Right atrium auricular region (tissue), 2 donors: ENCODE measurements at regions not wholly inside any gene's neighbourhood (a gene's known extent, or its start where the extent isn't known, plus 50 kb on each side); places are given as distances from the start of the nearest gene placed in this dataset.

Source experiments
- DNase-seq: peaks from one replicate; pipeline ENCODE4 v3.0.0-alpha.2; 2019; ENCODE audit warnings: low spot score
- H3K27ac ChIP-seq, 2 donors: fragments of 200-600 bp; sonication (generic); 1 replicate in 1 of 2; 2 replicates in 1 of 2; pipeline ENCODE4 v1.5.1; 2016 to 2019
- H3K27me3 ChIP-seq, 2 donors: fragments of 200-600 bp; sonication (generic); one replicate each; pipeline versions ENCODE4 v1.5.1 to v1.6.0; 2017 to 2019
- H3K36me3 ChIP-seq: fragments of 200-600 bp; sonication (generic); one replicate; pipeline ENCODE4 v1.5.1; 2016
- H3K4me1 ChIP-seq, 2 donors: fragments of 200-600 bp; sonication (generic); one replicate each; pipeline versions ENCODE4 v1.5.1 to v1.6.0; 2017 to 2019
- H3K4me3 ChIP-seq, 2 donors: fragments of 200-600 bp; sonication (generic); 1 replicate in 1 of 2; 2 replicates in 1 of 2; pipeline ENCODE4 v1.5.1; 2017 to 2019; ENCODE audit warnings: mild to moderate bottlenecking in 1 of 2, moderate library complexity in 1 of 2
- H3K9me3 ChIP-seq, 2 donors: fragments of 200-600 bp; sonication (generic); one replicate each; pipeline ENCODE4 v1.5.1; 2019
- TF ChIP-seq, protein P1 (sequence below), 2 donors: fragments of 200-600 bp; sonication (generic); IDR thresholded peaks; one replicate each; pipeline ENCODE4 v1.5.1; 2019; ENCODE audit warnings: antibody characterized with exemption in 2 of 2

DNA sequence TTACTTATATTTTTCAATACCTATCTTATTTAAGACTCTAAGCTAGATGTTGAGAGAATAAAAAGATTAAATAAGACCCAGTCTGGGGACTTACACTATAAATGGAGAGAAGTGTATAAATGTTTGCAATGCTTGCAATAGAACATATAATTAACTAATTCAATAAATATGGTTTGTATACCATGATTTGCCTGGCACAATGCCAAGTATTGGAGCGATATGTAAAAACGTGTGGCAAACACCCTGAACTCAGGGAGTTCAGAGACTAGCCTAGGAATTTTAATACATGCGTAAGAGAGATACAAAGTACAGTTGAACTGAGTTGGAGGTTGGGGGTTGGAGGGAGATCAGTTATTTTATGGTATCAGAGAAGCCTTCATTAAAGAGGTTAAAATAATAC is 251.8 kb upstream of the DDX18 start:
- Histone ChIP-seq H3K4me3 (no peak overlapping the region), H3K27me3 (no peaks in the 10 kb centered on the region), H3K9me3 (no peaks in the 10 kb centered on the region), H3K27ac (no peak overlapping the region), H3K4me1 (no peaks in the 10 kb centered on the region), H3K36me3 (no peaks in the 10 kb centered on the region)
- no peak for DNase-seq
- TF ChIP-seq, protein P1, sequence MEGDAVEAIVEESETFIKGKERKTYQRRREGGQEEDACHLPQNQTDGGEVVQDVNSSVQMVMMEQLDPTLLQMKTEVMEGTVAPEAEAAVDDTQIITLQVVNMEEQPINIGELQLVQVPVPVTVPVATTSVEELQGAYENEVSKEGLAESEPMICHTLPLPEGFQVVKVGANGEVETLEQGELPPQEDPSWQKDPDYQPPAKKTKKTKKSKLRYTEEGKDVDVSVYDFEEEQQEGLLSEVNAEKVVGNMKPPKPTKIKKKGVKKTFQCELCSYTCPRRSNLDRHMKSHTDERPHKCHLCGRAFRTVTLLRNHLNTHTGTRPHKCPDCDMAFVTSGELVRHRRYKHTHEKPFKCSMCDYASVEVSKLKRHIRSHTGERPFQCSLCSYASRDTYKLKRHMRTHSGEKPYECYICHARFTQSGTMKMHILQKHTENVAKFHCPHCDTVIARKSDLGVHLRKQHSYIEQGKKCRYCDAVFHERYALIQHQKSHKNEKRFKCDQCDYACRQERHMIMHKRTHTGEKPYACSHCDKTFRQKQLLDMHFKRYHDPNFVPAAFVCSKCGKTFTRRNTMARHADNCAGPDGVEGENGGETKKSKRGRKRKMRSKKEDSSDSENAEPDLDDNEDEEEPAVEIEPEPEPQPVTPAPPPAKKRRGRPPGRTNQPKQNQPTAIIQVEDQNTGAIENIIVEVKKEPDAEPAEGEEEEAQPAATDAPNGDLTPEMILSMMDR (IDR thresholded peaks at IDR 0.05), result no peak

DNA sequence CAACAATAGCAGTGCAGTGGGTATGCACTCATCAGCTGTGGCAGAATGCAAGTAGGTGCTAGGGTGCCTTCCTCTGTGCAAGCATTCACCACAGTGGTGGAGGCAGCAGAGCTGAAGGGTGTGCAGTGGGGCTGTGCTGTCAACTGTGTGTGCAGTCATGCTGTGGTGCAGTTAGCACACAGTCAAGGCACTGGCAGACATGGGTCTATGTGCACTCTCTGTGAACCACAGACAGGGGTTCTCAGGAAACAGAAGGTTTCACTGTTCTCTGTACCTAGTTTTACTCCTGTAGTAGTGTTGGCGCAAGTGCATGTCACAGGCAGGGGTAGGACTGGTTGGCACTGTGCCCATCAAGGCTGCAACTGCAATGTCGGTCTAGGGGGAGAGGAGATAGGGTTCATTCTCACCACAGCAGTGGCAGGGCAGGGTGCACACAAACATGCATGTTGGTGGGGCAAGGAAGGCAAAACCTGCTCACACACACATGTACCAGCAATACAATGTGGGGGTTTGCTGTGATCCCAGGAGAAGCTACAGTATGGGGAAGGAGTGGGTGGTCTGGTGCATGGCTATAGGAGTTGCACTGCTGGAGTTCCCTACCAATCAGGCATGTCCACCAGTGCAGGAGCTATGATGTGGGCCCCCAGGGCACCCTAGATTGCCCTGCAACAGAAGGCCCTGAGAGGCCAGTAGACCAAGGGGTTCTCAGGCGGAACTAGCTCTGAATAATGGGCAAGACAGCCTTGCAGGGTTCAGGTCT is 242.7 kb upstream of the DDX18 start:
- Histone ChIP-seq H3K9me3 (peaks cover 0 to 12% of the 10 kb centered on the region in 2 donors), H3K4me3 (no peak overlapping the region), H3K27me3 (no peaks in the 10 kb centered on the region), H3K27ac (no peak overlapping the region), H3K36me3 (no peaks in the 10 kb centered on the region), H3K4me1 (no peaks in the 10 kb centered on the region)
- TF ChIP-seq, protein P1 (IDR thresholded peaks at IDR 0.05), result no peak
- DNase-seq, result no peak

DNA sequence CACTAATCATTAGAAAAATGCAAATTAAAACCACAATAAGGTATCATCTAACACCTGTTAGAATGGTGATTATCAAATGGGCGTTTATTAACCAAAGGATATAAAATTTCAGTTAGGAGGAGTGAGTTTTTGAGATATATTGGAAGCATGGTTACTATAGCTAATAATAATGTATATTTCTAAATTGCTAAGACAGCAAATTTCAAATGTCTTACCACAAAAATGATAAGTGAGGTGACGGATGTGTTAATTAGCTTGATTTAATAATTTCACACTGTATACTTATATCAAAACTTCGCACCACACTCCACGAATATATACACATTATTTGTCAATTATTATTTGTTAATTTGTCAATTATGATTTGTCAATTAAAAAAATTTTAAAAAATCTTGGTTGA is 227.2 kb upstream of the DDX18 start:
- DNase-seq, result no peak
- Histone ChIP-seq H3K4me3 (no peak overlapping the region), H3K27ac (no peak overlapping the region), H3K27me3 (no peaks in the 10 kb centered on the region), H3K4me1 (no peaks in the 10 kb centered on the region), H3K9me3 (no peaks in the 10 kb centered on the region), H3K36me3 (no peaks in the 10 kb centered on the region)
- TF ChIP-seq, protein P1 (IDR thresholded peaks at IDR 0.05), result no peak

DNA sequence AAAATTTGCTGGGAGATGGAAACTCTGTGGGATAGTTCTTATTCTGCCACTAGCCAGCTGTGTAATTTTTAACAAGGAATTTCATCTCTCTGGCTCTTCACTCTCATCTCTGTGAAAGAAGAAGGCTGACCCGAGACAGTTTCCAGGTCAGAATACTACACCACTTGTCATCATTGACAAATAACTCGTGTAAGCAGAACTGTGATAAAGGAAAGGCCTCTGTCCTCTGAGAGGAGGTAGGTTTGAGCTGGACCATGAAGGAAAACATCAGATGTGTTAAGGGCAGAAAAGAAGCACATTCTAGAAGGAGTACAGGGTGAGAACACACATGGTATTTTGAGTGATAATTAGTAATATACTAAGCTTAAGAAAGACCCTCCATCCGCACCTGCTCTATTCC is 211.4 kb upstream of the DDX18 start:
- H3K4me1 ChIP-seq, result no peaks in the 10 kb centered on the region
- no peak overlapping the region for H3K27ac ChIP-seq
- no peak for DNase-seq
- H3K4me3 ChIP-seq, result no peak overlapping the region
- TF ChIP-seq, protein P1 (IDR thresholded peaks at IDR 0.05), result no peak
- no peaks in the 10 kb centered on the region for H3K9me3 ChIP-seq
- H3K27me3 ChIP-seq, result no peaks in the 10 kb centered on the region
- H3K36me3 ChIP-seq, result no peaks in the 10 kb centered on the region

DNA sequence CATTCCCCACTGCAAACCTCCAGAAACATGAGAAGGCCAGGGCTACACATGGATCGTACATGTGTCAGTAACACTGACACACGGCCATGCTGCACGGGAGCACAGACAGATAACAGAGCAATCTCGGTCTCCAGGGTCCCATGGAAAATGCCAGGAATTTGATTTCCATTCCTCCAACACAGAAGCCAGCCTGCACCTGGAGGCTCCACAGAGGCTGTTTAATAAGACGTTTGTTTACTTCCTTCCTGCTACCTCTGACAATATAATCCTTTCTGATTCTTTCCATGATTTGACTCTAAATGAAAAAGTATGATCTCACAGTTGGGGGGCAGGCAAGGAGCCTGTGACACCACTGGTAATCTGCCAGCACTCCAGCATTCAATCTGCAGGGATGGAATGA is 210.9 kb upstream of the DDX18 start:
- no peak overlapping the region for H3K27ac ChIP-seq
- H3K9me3 ChIP-seq, result no peaks in the 10 kb centered on the region
- DNase-seq, result no peak
- no peaks in the 10 kb centered on the region for H3K36me3 ChIP-seq
- no peaks in the 10 kb centered on the region for H3K27me3 ChIP-seq
- H3K4me1 ChIP-seq, result no peaks in the 10 kb centered on the region
- no peak overlapping the region for H3K4me3 ChIP-seq
- TF ChIP-seq, protein P1 (IDR thresholded peaks at IDR 0.05), result no peak

DNA sequence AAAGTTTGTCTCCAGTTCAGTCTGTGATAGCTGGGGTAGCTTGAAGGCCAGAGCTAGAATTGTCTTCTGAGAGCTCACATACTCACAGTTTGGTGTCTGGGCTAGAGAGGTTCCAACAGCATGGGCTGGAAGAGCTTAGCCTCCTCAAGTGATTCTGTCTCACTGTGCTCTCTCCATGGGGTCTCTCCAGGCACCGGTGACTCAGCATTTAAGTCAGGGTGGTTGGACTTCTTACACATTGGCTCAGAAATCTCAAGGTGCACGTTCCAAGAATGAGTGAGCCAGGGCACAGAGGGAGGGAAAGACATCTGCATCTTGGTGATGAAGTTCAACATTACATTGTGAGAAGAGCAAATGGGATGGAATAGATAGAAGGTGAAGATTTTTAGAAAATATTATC is 207.3 kb upstream of the DDX18 start:
- Histone ChIP-seq H3K9me3 (no peaks in the 10 kb centered on the region), H3K27ac (no peak overlapping the region), H3K27me3 (no peaks in the 10 kb centered on the region), H3K4me1 (no peaks in the 10 kb centered on the region), H3K36me3 (no peaks in the 10 kb centered on the region), H3K4me3 (no peak overlapping the region)
- DNase-seq, result no peak
- TF ChIP-seq, protein P1 (IDR thresholded peaks at IDR 0.05), result no peak
